Effector memory CD8-positive, alpha-beta T cell (primary cell): ENCODE measurements at regions not wholly inside any gene's neighbourhood (a gene's known extent, or its start where the extent isn't known, plus 50 kb on each side); places are given as distances from the start of the nearest gene placed in this dataset.
"Not testable (repeated sequence)": the region's sequence is repeated elsewhere in the genome, so short reads cannot be mapped to it uniquely, and the experiment has no call there.

Source experiments
- ATAC-seq: fragments of 150-1000 bp; cut with Tn5 transposase; replicated peaks from 2 replicates; pipeline ENCODE4 v1.10.0; 2021; ENCODE audit warnings: mild to moderate bottlenecking, moderate library complexity
- DNase-seq, 3 experiments: peaks; one replicate each; pipeline ENCODE4 v3.0.0; 2021
- H3K27ac Mint-ChIP-seq, 2 donors: one replicate each; pipeline ENCODE4 v1.8.0; 2022; ENCODE audit warnings: mild to moderate bottlenecking in 2 of 2, mixed read lengths in 2 of 2, moderate library complexity in 2 of 2
- H3K27me3 Mint-ChIP-seq, 2 donors: one replicate each; pipeline ENCODE4 v1.8.0; 2022; ENCODE audit warnings: mixed read lengths in 2 of 2
- H3K36me3 Mint-ChIP-seq: one replicate; pipeline ENCODE4 v1.8.0; 2022; ENCODE audit warnings: mild to moderate bottlenecking, moderate library complexity, mixed read lengths; ENCODE audit not compliant: insufficient read depth
- H3K4me1 Mint-ChIP-seq, 2 donors: one replicate each; pipeline ENCODE4 v1.8.0; 2022; ENCODE audit warnings: low read depth in 2 of 2, mixed read lengths in 2 of 2
- H3K4me3 Mint-ChIP-seq, 2 donors: one replicate each; pipeline ENCODE4 v1.8.0; 2022; ENCODE audit warnings: mild to moderate bottlenecking in 2 of 2, mixed read lengths in 2 of 2, moderate library complexity in 2 of 2
- H3K9me3 Mint-ChIP-seq, 2 donors: one replicate each; pipeline ENCODE4 v1.8.0; 2022; ENCODE audit warnings: mixed read lengths in 2 of 2

GRCh38 chr15:77862651-77863104 is 214.8 kb downstream of the TBC1D2B start:
- Mint-ChIP-seq H3K4me1 (peaks cover 0 to 4% of the 10 kb centered on the region in 2 donors), H3K27ac (no peak overlapping the region), H3K4me3 (no peak overlapping the region), H3K9me3 (no peaks in the 10 kb centered on the region), H3K36me3 (no peaks in the 10 kb centered on the region), H3K27me3 (peaks cover 15 to 68% of the 10 kb centered on the region in 2 donors)
- DNase-seq (no peak), ATAC-seq (no peak)

DNA sequence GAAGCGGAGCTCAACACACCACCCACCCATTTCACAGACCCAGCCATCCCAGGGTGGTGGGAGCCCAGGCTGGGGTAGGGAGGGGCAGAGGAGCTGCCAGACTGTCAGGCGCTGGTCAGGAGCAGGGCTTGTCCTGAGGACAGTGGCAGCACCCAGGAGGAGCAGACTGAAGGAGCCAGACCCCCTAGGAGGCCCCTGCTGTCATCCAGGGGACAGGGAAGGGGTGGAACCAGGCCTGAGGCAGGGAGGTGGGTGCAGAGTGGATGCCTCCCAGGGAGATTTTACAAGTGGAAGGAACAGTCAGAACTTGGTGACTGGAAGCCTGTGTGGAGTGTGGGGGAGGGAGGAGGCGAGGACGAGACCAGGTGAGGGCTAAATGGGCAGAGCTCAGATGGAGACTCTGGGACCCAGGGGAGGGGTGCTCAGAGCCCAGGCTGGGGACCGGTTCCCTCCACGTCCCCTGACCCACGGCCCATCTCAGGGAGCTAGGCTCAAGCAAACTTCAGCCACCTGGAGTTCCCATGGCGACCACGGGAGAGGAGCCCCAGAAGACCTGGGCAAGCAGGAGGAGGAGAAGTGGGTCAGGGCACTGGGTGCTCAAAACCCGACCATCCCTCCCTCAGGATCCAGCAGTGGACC is 215.4 kb downstream of the TBC1D2B start:
- not testable (repeated sequence) for H3K27ac Mint-ChIP-seq, DNase-seq, H3K9me3 Mint-ChIP-seq, ATAC-seq, H3K4me1 Mint-ChIP-seq, H3K36me3 Mint-ChIP-seq, H3K4me3 Mint-ChIP-seq
- peaks cover 15 to 68% of the 10 kb centered on the region in 2 donors for H3K27me3 Mint-ChIP-seq

GRCh38 chr15:77860071-77860691 is 217.3 kb downstream of the TBC1D2B start:
- H3K9me3 Mint-ChIP-seq: no peaks in the 10 kb centered on the region
- no peak overlapping the region for H3K27ac Mint-ChIP-seq
- H3K36me3 Mint-ChIP-seq: no peaks in the 10 kb centered on the region
- no peak overlapping the region for H3K4me3 Mint-ChIP-seq
- H3K27me3 Mint-ChIP-seq: peaks cover 20 to 71% of the 10 kb centered on the region in 2 donors
- no peak for DNase-seq
- ATAC-seq: no peak
- peaks cover 0 to 4% of the 10 kb centered on the region in 2 donors for H3K4me1 Mint-ChIP-seq

DNA sequence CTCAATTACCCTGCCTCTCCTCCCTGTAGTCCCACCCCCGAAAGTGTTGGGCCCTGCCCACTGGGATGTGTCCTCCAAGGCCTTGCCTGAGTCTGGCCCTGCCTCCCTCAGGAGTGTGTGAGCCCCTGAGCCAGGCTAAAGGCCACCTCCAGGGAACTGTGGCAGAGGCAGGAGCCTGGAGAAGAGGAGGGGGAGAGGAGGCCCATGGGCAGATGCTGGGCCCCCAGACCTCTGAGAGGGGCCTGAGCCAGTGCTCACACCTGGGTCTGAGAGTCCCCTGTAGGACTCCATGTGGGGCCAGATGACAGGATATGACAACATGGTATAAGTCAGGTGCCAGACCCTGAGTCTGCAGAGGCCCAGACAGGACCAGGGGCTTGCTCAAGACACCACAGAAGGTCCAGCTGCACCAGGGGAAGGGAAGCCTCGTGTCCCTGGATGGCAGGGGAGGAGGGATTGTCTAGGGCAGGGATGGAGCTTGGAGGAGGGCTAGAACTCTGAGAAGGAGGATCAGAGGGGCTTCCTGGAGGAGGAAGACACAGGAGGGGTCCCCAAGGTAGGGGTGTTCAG is 217.9 kb downstream of the TBC1D2B start:
- H3K9me3 Mint-ChIP-seq: no peaks in the 10 kb centered on the region
- peaks cover 0 to 4% of the 10 kb centered on the region in 2 donors for H3K4me1 Mint-ChIP-seq
- no peak overlapping the region for H3K4me3 Mint-ChIP-seq
- DNase-seq (no peak), ATAC-seq (no peak)
- no peak overlapping the region for H3K27ac Mint-ChIP-seq
- peaks cover 24 to 77% of the 10 kb centered on the region in 2 donors for H3K27me3 Mint-ChIP-seq
- H3K36me3 Mint-ChIP-seq: no peaks in the 10 kb centered on the region

GRCh38 chr15:77858792-77859490 is 218.6 kb downstream of the TBC1D2B start:
- Mint-ChIP-seq H3K27ac (no peak overlapping the region), H3K9me3 (no peaks in the 10 kb centered on the region), H3K4me3 (no peak overlapping the region), H3K27me3 (peaks cover 26 to 78% of the 10 kb centered on the region in 2 donors), H3K36me3 (no peaks in the 10 kb centered on the region), H3K4me1 (peaks cover 0 to 4% of the 10 kb centered on the region in 2 donors)
- ATAC-seq (no peak), DNase-seq (no peak)

- no peak overlapping the region for H3K27ac Mint-ChIP-seq
- H3K4me1 Mint-ChIP-seq: peaks cover 0 to 4% of the 10 kb centered on the region in 2 donors
- DNase-seq (no peak), ATAC-seq (no peak)
- H3K27me3 Mint-ChIP-seq: peaks cover 25 to 78% of the 10 kb centered on the region in 2 donors
- H3K9me3 Mint-ChIP-seq: no peaks in the 10 kb centered on the region
- no peak overlapping the region for H3K4me3 Mint-ChIP-seq
- no peaks in the 10 kb centered on the region for H3K36me3 Mint-ChIP-seq
These were observed 220.1 kb downstream of the TBC1D2B start for GRCh38 chr15:77857419-77857818.

GRCh38 chr15:77856705-77857346 is 220.7 kb downstream of the TBC1D2B start:
- Mint-ChIP-seq H3K27me3 (peaks cover 31 to 78% of the 10 kb centered on the region in 2 donors), H3K4me3 (no peak overlapping the region), H3K9me3 (no peaks in the 10 kb centered on the region), H3K4me1 (peaks cover 0 to 4% of the 10 kb centered on the region in 2 donors), H3K36me3 (no peaks in the 10 kb centered on the region), H3K27ac (no peak overlapping the region)
- DNase-seq: no peak
- ATAC-seq: no peak

DNA sequence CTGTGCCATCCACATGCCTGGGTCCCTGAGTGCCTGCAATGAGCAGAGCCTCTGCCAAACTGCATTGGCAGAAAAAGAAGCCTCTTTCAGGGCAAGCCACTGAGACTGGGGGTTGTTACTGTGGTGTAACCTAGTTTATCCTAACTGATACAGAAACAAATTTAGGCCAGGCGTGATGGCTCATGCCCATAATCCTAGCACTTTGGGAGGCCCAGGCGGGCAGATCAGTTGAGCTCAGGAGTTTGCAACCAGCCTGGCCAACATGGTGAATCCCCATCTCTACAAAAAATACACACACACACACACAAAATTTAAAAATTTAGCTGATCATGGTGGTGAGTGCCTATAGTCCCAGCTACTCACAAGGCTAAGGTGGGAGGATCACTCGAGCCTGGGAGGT is 221.6 kb downstream of the TBC1D2B start:
- no peak for ATAC-seq
- no peak overlapping the region for H3K27ac Mint-ChIP-seq
- no peaks in the 10 kb centered on the region for H3K9me3 Mint-ChIP-seq

DNA sequence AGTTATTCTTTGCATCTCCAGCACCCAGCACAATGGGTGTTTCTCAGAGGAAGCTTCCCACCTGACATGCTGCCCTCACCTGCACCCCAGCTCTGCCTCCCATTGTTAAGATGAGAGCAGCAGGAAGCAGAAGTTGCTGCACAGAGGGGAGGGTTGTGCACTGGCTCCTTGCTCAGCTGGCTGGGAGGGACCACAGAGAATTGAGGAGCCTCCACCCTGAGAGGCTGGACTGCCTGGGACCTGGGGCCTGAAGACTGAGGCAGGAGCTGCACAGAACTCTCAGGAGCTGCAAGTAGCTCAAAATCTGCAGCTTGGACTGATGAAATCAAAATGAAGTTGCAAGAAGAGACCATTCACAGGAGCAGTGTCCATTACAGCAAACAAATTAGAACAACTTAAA is 222.3 kb upstream of the LINGO1 start:
- H3K36me3 Mint-ChIP-seq: no peaks in the 10 kb centered on the region

More for the DNA sequence above, 221.6 kb downstream of the TBC1D2B start:
- H3K4me3 Mint-ChIP-seq: no peak overlapping the region
- peaks cover 0 to 4% of the 10 kb centered on the region in 2 donors for H3K4me1 Mint-ChIP-seq
- DNase-seq: no peak
- peaks cover 36 to 79% of the 10 kb centered on the region in 2 donors for H3K27me3 Mint-ChIP-seq
- no peaks in the 10 kb centered on the region for H3K36me3 Mint-ChIP-seq

GRCh38 chr15:77853910-77854309 is 221.2 kb upstream of the LINGO1 start:
- ATAC-seq: no peak
- Mint-ChIP-seq H3K4me3 (no peak overlapping the region), H3K27me3 (peaks cover 39 to 67% of the 10 kb centered on the region in 2 donors)

More for the DNA sequence above, 222.3 kb upstream of the LINGO1 start:
- peaks cover 1 to 4% of the 10 kb centered on the region in 2 donors for H3K9me3 Mint-ChIP-seq
- H3K27ac Mint-ChIP-seq: no peak overlapping the region
- no peak for ATAC-seq
- no peak overlapping the region for H3K4me3 Mint-ChIP-seq
- peaks cover 0 to 4% of the 10 kb centered on the region in 2 donors for H3K4me1 Mint-ChIP-seq
- DNase-seq: no peak
- H3K27me3 Mint-ChIP-seq: peaks cover 36 to 70% of the 10 kb centered on the region in 2 donors

GRCh38 chr15:77853008-77853328 is 220.3 kb upstream of the LINGO1 start:
- Mint-ChIP-seq H3K27me3 (peaks cover 46 to 72% of the 10 kb centered on the region in 2 donors), H3K27ac (no peak overlapping the region), H3K9me3 (peaks cover 2 to 5% of the 10 kb centered on the region in 2 donors), H3K4me1 (no peaks in the 10 kb centered on the region), H3K4me3 (no peak overlapping the region), H3K36me3 (no peaks in the 10 kb centered on the region)
- ATAC-seq: no peak
- no peak for DNase-seq

More at GRCh38 chr15:77853910-77854309, 221.2 kb upstream of the LINGO1 start:
- Mint-ChIP-seq H3K27ac (no peak overlapping the region), H3K9me3 (peaks cover 2 to 5% of the 10 kb centered on the region in 2 donors), H3K36me3 (no peaks in the 10 kb centered on the region), H3K4me1 (peaks cover 0 to 3% of the 10 kb centered on the region in 2 donors)
- DNase-seq: no peak

DNA sequence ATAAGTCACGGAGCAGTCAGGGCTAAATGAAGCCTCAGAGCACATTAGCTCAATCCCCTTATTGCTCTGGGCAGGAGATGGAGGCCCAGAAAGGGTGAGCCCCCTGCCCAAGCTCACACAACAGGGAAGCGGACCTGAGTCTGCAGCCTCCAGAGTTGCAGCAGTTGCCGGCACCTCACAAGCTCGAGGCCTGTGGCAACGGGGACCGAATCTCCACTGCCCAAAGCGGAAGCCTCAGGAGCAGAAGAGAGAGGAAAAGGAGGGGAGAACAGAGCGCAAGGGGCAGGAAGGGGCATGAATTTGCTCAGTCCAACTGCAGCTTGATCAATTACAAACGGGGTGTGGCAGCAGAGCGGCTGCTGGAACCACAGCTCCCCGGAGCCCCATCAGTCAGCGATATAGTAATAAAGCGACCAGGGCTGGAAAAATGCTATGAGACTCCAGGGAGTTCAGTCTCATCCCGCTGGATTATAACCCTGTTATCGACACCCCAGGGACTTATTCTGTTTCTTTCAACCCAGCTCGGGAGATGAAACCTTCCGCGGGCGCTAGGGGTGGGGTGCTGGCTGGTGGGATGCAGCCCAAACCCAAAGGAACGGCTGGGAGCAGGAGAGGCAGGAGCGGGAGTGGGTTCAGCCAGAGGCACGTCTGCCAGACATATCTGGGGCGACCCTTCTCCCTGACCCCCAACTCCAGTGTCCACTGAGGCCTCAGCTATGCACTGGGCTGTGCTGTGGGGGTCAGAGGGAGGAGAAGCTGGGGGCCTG is 219.7 kb upstream of the LINGO1 start:
- peaks cover 51 to 74% of the 10 kb centered on the region in 2 donors for H3K27me3 Mint-ChIP-seq
- H3K27ac Mint-ChIP-seq: no peak overlapping the region
- H3K9me3 Mint-ChIP-seq: peaks cover 2 to 5% of the 10 kb centered on the region in 2 donors
- no peak overlapping the region for H3K4me3 Mint-ChIP-seq
- H3K36me3 Mint-ChIP-seq: no peaks in the 10 kb centered on the region
- no peaks in the 10 kb centered on the region for H3K4me1 Mint-ChIP-seq
- no peak for ATAC-seq
- DNase-seq: no peak
